A673 (cell line): ENCODE measurements at regions not wholly inside any gene's neighbourhood (a gene's known extent, or its start where the extent isn't known, plus 50 kb on each side); places are given as distances from the start of the nearest gene placed in this dataset.

Source experiments
- BruUV-seq: library from RNA; stranded (reverse); fragments of 400-500 nt; replicated peaks from 2 replicates; lab custom pipeline; 2021; lab: Mats Ljungman, UMichigan
- CTCF ChIA-PET: fragments of 300-600 bp; sonication (Branson Sonifier 250); formaldehyde crosslinking; loops from one replicate; lab custom pipeline; 2022; ENCODE audit warnings: antibody characterized with exemption; lab: Charles Lee
- POLR2A ChIA-PET: fragments of 300-600 bp; sonication (Branson Sonifier 250); formaldehyde crosslinking; loops from one replicate; lab custom pipeline; 2022; ENCODE audit warnings: antibody characterized with exemption; ENCODE audit not compliant: low non-redundant PET; lab: Charles Lee
- DNase-seq: peaks from one replicate; pipeline ENCODE4 v3.0.0-alpha.2; 2015; ENCODE audit warnings: low spot score
- H3K27ac ChIP-seq: fragments of 200-600 bp; sonication (generic); 2 replicates; pipeline ENCODE4 v1.5.1; 2016; ENCODE audit warnings: mixed run types, low read depth, mild to moderate bottlenecking, mixed read lengths, antibody characterized with exemption, low read length; ENCODE audit not compliant: poor library complexity, severe bottlenecking
- H3K27me3 ChIP-seq: fragments of 200-600 bp; sonication (generic); replicated peaks from 2 replicates; pipeline ENCODE4 v1.6.1; 2017; ENCODE audit warnings: mixed run types, low read depth, mild to moderate bottlenecking, mixed read lengths, antibody characterized with exemption, low read length; ENCODE audit not compliant: insufficient read depth, poor library complexity
- H3K36me3 ChIP-seq: fragments of 200-600 bp; sonication (generic); 2 replicates; pipeline ENCODE4 v1.6.1; 2016; ENCODE audit warnings: mixed run types, mild to moderate bottlenecking, mixed read lengths, antibody characterized with exemption, low read length; ENCODE audit not compliant: insufficient read depth, poor library complexity, severe bottlenecking
- H3K4me1 ChIP-seq: fragments of 200-600 bp; sonication (generic); 2 replicates; pipeline ENCODE4 v1.6.1; 2017; ENCODE audit warnings: mixed run types, mild to moderate bottlenecking, mixed read lengths, antibody characterized with exemption, low read length; ENCODE audit not compliant: insufficient read depth, poor library complexity, severe bottlenecking
- H3K4me3 ChIP-seq: fragments of 200-600 bp; sonication (generic); 2 replicates; pipeline ENCODE4 v1.5.1; 2016; ENCODE audit warnings: low read depth, mixed run types, mild to moderate bottlenecking, mixed read lengths, low read length; ENCODE audit not compliant: poor library complexity, severe bottlenecking
- H3K9me3 ChIP-seq: fragments of 200-600 bp; sonication (generic); 2 replicates; pipeline ENCODE4 v1.6.1; 2016; ENCODE audit warnings: mixed run types, low read depth, mild to moderate bottlenecking, mixed read lengths, antibody characterized with exemption, low read length; ENCODE audit not compliant: poor library complexity, severe bottlenecking
- CTCF ChIP-seq: fragments of 300-800, 200-600 bp; sonication (generic); conservative IDR thresholded peaks from 2 replicates; pipeline ENCODE4 v1.5.1; 2017; ENCODE audit warnings: low read depth, mild to moderate bottlenecking, antibody characterized with exemption, low read length, moderate library complexity, mixed read lengths
- EZH2 ChIP-seq: fragments of 200-600 bp; sonication (generic); IDR thresholded peaks from 2 replicates; pipeline ENCODE4 v1.6.1; 2017; ENCODE audit warnings: borderline replicate concordance, low read depth, mild to moderate bottlenecking, mixed read lengths, antibody characterized with exemption, low read length; ENCODE audit not compliant: poor library complexity, severe bottlenecking
- intact Hi-C: fragments of 100-400 bp; cut with micrococcal nuclease; formaldehyde crosslinking; loops from one replicate; pipeline ENCODE4 v1.10.0; 2022; ENCODE audit not compliant: unreplicated experiment

- intact Hi-C loops, result no loop called here
- ChIA-PET POLR2A (interaction anchor here (0.6 kb wide), 1 partner anchor 622 kb away, joined by 4 read pairs; no protein-coding TSS in a partner anchor), CTCF (no interaction called here)
- H3K4me1 ChIP-seq, result peaks cover 8% of the 10 kb centered on the region
- no peaks in the 10 kb centered on the region for H3K36me3 ChIP-seq
- no peaks in the 10 kb centered on the region for H3K9me3 ChIP-seq
- H3K4me3 ChIP-seq, result no peak overlapping the region
- H3K27me3 ChIP-seq, result no peaks in the 10 kb centered on the region
- no peak overlapping the region for H3K27ac ChIP-seq
- DNase-seq, result no peak
- no TSS peak for BruUV-seq
- TF ChIP-seq EZH2, result no peak
- TF ChIP-seq CTCF, result no peak
Measured at GRCh38 chr3:25906132-25906906, 116.4 kb downstream of the OXSM start.

GRCh38 chr3:25907081-25907480, 117.2 kb downstream of the OXSM start:
- Histone ChIP-seq H3K27me3 (no peaks in the 10 kb centered on the region), H3K9me3 (no peaks in the 10 kb centered on the region), H3K27ac (no peak overlapping the region), H3K4me1 (peaks cover 8% of the 10 kb centered on the region), H3K36me3 (no peaks in the 10 kb centered on the region), H3K4me3 (no peak overlapping the region)
- intact Hi-C loops, result no loop called here
- TF ChIP-seq CTCF (no peak), EZH2 (no peak)
- DNase-seq, result no peak
- POLR2A ChIA-PET, result no interaction called here
- BruUV-seq, result no TSS peak
- CTCF ChIA-PET, result no interaction called here

GRCh38 chr3:25910105-25910504, 120.2 kb downstream of the OXSM start:
- ChIA-PET CTCF (interaction anchor here (0.6 kb wide), 1 partner anchor 39 kb away, joined by 3 read pairs; no protein-coding TSS in a partner anchor), POLR2A (no interaction called here)
- no peak overlapping the region for H3K4me3 ChIP-seq
- no peak overlapping the region for H3K27ac ChIP-seq
- no peak for TF ChIP-seq EZH2
- no peak for TF ChIP-seq CTCF
- no peaks in the 10 kb centered on the region for H3K4me1 ChIP-seq
- BruUV-seq, result no TSS peak
- intact Hi-C loops, result no loop called here
- H3K27me3 ChIP-seq, result no peaks in the 10 kb centered on the region
- no peak for DNase-seq
- H3K9me3 ChIP-seq, result no peaks in the 10 kb centered on the region
- H3K36me3 ChIP-seq, result no peaks in the 10 kb centered on the region
